ENCODE measurements at regions not wholly inside any gene's neighbourhood (a gene's known extent, or its start where the extent isn't known, plus 50 kb on each side); places are given as distances from the start of the nearest gene placed in this dataset.

DNA sequence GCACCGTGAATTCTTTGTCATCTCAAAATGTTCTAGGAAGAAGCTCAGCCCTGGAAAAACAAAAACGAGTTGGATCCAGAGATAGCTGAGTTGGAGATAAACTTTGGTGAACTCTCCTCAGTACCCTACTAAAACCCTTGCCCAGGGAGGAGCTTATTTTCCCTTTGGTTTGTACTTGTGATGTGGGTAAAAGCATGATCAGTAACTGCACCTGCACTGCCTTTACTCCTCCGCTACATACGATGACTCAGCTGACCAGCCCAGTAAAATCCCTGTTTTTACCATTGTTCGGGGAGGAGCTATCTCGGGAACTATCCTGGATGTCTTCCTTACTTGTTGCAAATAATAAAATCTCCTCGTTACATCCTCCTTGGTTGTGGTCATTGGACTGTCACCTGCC lies 359.3 kb downstream of the SH2D4B start:
- TF ChIP-seq, protein P1, sequence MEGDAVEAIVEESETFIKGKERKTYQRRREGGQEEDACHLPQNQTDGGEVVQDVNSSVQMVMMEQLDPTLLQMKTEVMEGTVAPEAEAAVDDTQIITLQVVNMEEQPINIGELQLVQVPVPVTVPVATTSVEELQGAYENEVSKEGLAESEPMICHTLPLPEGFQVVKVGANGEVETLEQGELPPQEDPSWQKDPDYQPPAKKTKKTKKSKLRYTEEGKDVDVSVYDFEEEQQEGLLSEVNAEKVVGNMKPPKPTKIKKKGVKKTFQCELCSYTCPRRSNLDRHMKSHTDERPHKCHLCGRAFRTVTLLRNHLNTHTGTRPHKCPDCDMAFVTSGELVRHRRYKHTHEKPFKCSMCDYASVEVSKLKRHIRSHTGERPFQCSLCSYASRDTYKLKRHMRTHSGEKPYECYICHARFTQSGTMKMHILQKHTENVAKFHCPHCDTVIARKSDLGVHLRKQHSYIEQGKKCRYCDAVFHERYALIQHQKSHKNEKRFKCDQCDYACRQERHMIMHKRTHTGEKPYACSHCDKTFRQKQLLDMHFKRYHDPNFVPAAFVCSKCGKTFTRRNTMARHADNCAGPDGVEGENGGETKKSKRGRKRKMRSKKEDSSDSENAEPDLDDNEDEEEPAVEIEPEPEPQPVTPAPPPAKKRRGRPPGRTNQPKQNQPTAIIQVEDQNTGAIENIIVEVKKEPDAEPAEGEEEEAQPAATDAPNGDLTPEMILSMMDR (conservative IDR thresholded peaks at IDR 0.05; ENCODE audit: low read length), result no peak
- no peak overlapping the region for H3K4me3 ChIP-seq (ENCODE audit: low read length)
- DNase-seq (ENCODE audit: low read depth), result no peak

DNA sequence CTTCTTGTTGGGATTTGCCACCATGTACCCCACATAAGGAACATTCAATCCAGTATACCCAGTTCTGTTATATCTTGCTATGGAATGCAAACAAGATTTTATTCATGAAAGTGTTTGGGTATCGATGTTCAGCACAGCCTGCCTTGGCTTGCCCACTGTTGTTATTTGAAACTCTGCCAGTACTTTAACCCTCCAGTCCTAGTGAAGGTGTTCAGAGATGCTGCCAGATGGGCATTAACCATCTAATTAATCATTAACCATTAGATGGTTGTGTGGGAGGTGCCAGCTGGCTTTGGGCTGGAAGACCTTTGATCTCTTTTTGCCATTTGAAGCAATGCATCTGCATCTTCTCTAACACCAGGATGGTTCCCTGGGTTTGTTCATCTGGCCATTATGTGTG lies 363.0 kb downstream of the SH2D4B start:
- DNase-seq (ENCODE audit: low read depth), result no peak
- no peak overlapping the region for H3K4me3 ChIP-seq (ENCODE audit: low read length)
- TF ChIP-seq, protein P1 (conservative IDR thresholded peaks at IDR 0.05; ENCODE audit: low read length), result no peak

- H3K4me3 ChIP-seq (ENCODE audit: low read length), result no peak overlapping the region
- DNase-seq (ENCODE audit: low read depth), result no peak
- TF ChIP-seq, protein P1 (conservative IDR thresholded peaks at IDR 0.05; ENCODE audit: low read length), result no peak
Observed at GRCh38 chr10:80908611-80909010, 370.9 kb downstream of the SH2D4B start.

- TF ChIP-seq, protein P1 (conservative IDR thresholded peaks at IDR 0.05; ENCODE audit: low read length), result no peak
- DNase-seq (ENCODE audit: low read depth), result no peak
- H3K4me3 ChIP-seq (ENCODE audit: low read length), result no peak overlapping the region
Observed at GRCh38 chr10:80909254-80909653, 371.6 kb downstream of the SH2D4B start.

DNA sequence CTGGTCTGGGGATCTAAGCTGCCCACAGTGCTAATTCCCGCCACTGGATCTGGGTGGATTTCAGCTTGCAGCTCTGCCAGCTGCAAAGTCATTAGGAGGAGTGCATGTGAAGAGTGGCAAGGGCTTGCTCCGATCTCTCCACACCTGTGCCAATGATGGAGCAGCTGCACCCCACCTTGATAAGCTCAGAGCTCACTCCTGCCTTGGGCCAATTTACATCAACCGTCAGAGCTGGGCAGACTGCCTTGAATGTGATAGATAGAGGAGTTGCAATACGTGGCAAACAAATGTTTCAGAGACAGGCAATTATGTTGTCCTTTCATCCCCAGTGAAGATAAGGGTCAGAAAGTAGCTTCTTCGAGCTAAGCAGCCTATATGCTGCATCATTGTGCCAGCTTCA lies 379.9 kb downstream of the SH2D4B start:
- TF ChIP-seq, protein P1 (conservative IDR thresholded peaks at IDR 0.05; ENCODE audit: low read length), result no peak
- no peak for DNase-seq (ENCODE audit: low read depth)
- no peak overlapping the region for H3K4me3 ChIP-seq (ENCODE audit: low read length)

DNA sequence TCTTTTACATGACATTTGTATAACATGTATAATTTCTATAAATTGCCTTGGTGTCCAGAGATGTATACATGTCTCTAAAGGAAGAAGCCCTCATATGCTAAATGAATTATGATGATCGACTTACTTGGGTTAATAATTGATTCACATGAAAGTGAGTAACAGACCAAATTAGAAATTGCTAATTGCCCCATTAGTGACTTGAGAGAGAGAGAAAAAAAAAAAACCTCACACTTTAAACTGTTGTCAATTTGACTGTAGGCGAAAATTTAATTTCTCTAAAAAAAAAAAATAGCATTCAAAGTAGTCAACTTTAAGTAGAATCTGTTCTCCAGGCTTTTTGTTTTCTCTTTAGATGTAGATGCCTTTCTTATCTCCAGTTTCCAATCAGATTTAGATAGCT lies 383.3 kb downstream of the SH2D4B start:
- no peak for DNase-seq (ENCODE audit: low read depth)
- H3K4me3 ChIP-seq (ENCODE audit: low read length), result no peak overlapping the region
- TF ChIP-seq, protein P1 (conservative IDR thresholded peaks at IDR 0.05; ENCODE audit: low read length), result no peak

GRCh38 chr10:80924063-80924952 lies 386.6 kb downstream of the SH2D4B start:
- H3K4me3 ChIP-seq (ENCODE audit: low read length), result no peak overlapping the region
- DNase-seq (ENCODE audit: low read depth), result peak; percentile 26
- TF ChIP-seq, protein P1 (conservative IDR thresholded peaks at IDR 0.05; ENCODE audit: low read length), result peak; percentile 65
